SK-N-MC (cell line): ENCODE measurements at regions not wholly inside any gene's neighbourhood (a gene's known extent, or its start where the extent isn't known, plus 50 kb on each side); places are given as distances from the start of the nearest gene placed in this dataset.

Source experiments
- EZH2 ChIP-seq: fragments of 200-600 bp; sonication (generic); IDR thresholded peaks from one replicate; pipeline ENCODE4 v1.6.1; 2017; ENCODE audit warnings: antibody characterized with exemption
- POLR2AphosphoS5 ChIP-seq: IDR thresholded peaks from 2 replicates; pipeline ENCODE4 v1.6.1; 2012; ENCODE audit warnings: mild to moderate bottlenecking, low read depth, low read length, borderline replicate concordance

DNA sequence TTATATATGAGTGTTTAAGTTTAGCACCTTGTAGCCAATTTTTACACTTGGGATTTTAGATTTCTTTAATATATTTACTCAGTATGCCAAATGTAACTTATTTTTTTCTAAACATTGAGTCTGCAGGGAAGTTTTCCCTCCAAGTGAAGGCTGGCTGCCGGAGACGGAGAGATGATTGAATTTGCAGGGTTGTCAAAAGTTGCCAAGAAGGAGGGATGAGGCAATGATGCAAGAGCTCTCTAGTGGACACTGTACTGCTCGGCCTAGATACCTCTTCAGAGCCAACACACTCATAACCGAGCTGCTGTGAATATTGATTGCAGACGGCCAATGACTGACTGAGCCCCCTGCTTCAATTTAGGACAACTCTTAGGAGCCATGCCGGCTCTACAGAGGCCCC lies 318.6 kb upstream of the CASK start:
- TF ChIP-seq EZH2 = no peak
- TF ChIP-seq POLR2AphosphoS5 = no peak
